ENCODE measurements at regions not wholly inside any gene's neighbourhood (a gene's known extent, or its start where the extent isn't known, plus 50 kb on each side); places are given as distances from the start of the nearest gene placed in this dataset.

GRCh38 chr13:58480061-58480460, 848.5 kb downstream of the PCDH17 start:
- TF ChIP-seq CTCF (conservative IDR thresholded peaks at IDR 0.05; ENCODE audit: low read depth, low read length) = no peak
- no peak for TF ChIP-seq EZH2 (IDR thresholded peaks at IDR 0.05; ENCODE audit: borderline replicate concordance, low read depth, low read length, poor library complexity, severe bottlenecking)

All from A673 (cell line).